K562 (cell line): ENCODE measurements at regions not wholly inside any gene's neighbourhood (a gene's known extent, or its start where the extent isn't known, plus 50 kb on each side); places are given as distances from the start of the nearest gene placed in this dataset.

Source experiments
- ATAC-seq: fragments of 200-7000 bp; cut with Tn5 transposase; 3 replicates; pipeline ENCODE4 v1.9.1; 2020; ENCODE audit warnings: moderate library complexity
- BruUV-seq: library from RNA; stranded (reverse); fragments of 400-500 nt; replicated peaks from 2 replicates; lab custom pipeline; 2021; lab: Mats Ljungman, UMichigan
- CTCF ChIA-PET: fragments of 300-600 bp; formaldehyde crosslinking; extraction: SDS; loops from one replicate; lab custom pipeline; 2021; ENCODE audit warnings: low intra/inter-chr PET ratio; lab: Yijun Ruan, JAX
- POLR2A ChIA-PET: fragments of 300-600, 350-650 bp; sonication (Branson Sonifier 250); formaldehyde crosslinking; extraction: SDS; loops from one replicate; lab custom pipeline; 2021; ENCODE audit warnings: antibody characterized with exemption, inconsistent platforms; lab: Yijun Ruan, JAX
- DNase-seq, 4 experiments: peaks; one replicate each; pipeline versions ENCODE4 v3.0.0 to v3.0.0-alpha.2; 2011 to 2018; ENCODE audit warnings: low spot score in 3 of 4, mixed read lengths in 3 of 4; ENCODE audit errors: extremely low read depth in 1 of 4
- FAIRE-seq: peaks from 2 replicates; lab custom pipeline; 2011; peaks lifted over from hg19 to GRCh38; lab: Jason Lieb, UNC
- H2AFZ ChIP-seq: 2 replicates; pipeline ENCODE4 v1.6.0; 2011; ENCODE audit warnings: low read depth, low read length, control low read depth, inconsistent platforms
- H3K27ac ChIP-seq: fragments of 200-600 bp; 3 replicates; pipeline ENCODE4 v1.8.0; 2011; ENCODE audit warnings: low read depth, mild to moderate bottlenecking, control low read depth, inconsistent platforms, low read length, moderate library complexity, mixed read lengths; ENCODE audit errors: extremely low read depth
- H3K27me3 ChIP-seq, 2 experiments: fragments of 300-600 bp in 1 of 2; 2 replicates in 1 of 2; 3 replicates in 1 of 2; pipeline versions ENCODE4 v1.6.0 to v1.8.0; 2011; ENCODE audit warnings: inconsistent platforms in 2 of 2, low read length in 2 of 2, mild to moderate bottlenecking in 1 of 2, mixed read lengths in 1 of 2, moderate library complexity in 1 of 2; ENCODE audit not compliant: control insufficient read depth in 2 of 2, insufficient read depth in 2 of 2
- H3K36me3 ChIP-seq: fragments of 300-600 bp; 3 replicates; pipeline ENCODE4 v1.8.0; 2011; ENCODE audit warnings: mild to moderate bottlenecking, low read length, inconsistent platforms; ENCODE audit not compliant: control insufficient read depth, insufficient read depth
- H3K4me1 ChIP-seq, 2 experiments: fragments of 200-600 bp in 1 of 2; replicated peaks in 1 of 2; 2 replicates in 1 of 2; 3 replicates in 1 of 2; pipeline versions ENCODE4 v1.5.1 to v1.8.0; 2011; ENCODE audit warnings: inconsistent platforms in 2 of 2, low read length in 2 of 2, mild to moderate bottlenecking in 1 of 2, mixed read lengths in 1 of 2, moderate library complexity in 1 of 2; ENCODE audit not compliant: control insufficient read depth in 2 of 2, insufficient read depth in 2 of 2
- H3K4me2 ChIP-seq: 2 replicates; pipeline ENCODE4 v1.6.1; 2011; ENCODE audit warnings: low read length, control low read depth, inconsistent platforms, mixed read lengths; ENCODE audit not compliant: insufficient read depth
- H3K4me3 ChIP-seq: fragments of 200-600 bp; sonication (generic), shearing (Covaris generic); 2 replicates; pipeline ENCODE4 v1.5.1; 2016; ENCODE audit warnings: control low read depth, inconsistent platforms
- H3K79me2 ChIP-seq: fragments of 200-600 bp; 3 replicates; pipeline ENCODE4 v1.8.0; 2011; ENCODE audit warnings: low read length, inconsistent platforms; ENCODE audit not compliant: control insufficient read depth, insufficient read depth
- H3K9ac ChIP-seq, 2 experiments: 2 replicates each; pipeline versions ENCODE4 v1.6.0 to v1.6.1; 2011; ENCODE audit warnings: low read depth in 2 of 2, low read length in 2 of 2, control low read depth in 1 of 2, inconsistent platforms in 1 of 2, mild to moderate bottlenecking in 1 of 2, mixed read lengths in 1 of 2; ENCODE audit not compliant: insufficient read depth in 1 of 2
- H3K9me1 ChIP-seq: one replicate; pipeline ENCODE4 v1.6.0; 2011; ENCODE audit warnings: inconsistent platforms, mild to moderate bottlenecking, low read length, moderate library complexity; ENCODE audit not compliant: control insufficient read depth, insufficient read depth
- H3K9me3 ChIP-seq: replicated peaks from 2 replicates; pipeline ENCODE4 v1.5.1; 2011; ENCODE audit warnings: low read depth, low read length, inconsistent platforms; ENCODE audit not compliant: control insufficient read depth, insufficient read depth
- H4K20me1 ChIP-seq: replicated peaks from 2 replicates; pipeline ENCODE4 v1.6.1; 2011; ENCODE audit warnings: low read length, inconsistent platforms, mixed read lengths; ENCODE audit not compliant: control insufficient read depth, insufficient read depth
- ATF2 ChIP-seq: sonication (generic); formaldehyde crosslinking; IDR thresholded peaks from 2 replicates; pipeline ENCODE4 v1.8.1; 2022; ENCODE audit warnings: missing genetic modification reagents
- HEY1 ChIP-seq: fragments of 250-450 bp; sonication (Bioruptor Pico); IDR thresholded peaks from 2 replicates; pipeline ENCODE4 v1.5.0; 2020; ENCODE audit warnings: mild to moderate bottlenecking, moderate library complexity, borderline replicate concordance
- WGBS: fragments of 100-300 bp; shearing (Covaris generic); methylation state at CpG from one replicate; pipeline ENCODE4 v1.1.6; 2016; ENCODE audit warnings: low coverage, mixed read lengths; ENCODE audit not compliant: insufficient coverage; ENCODE audit errors: missing lambda C conversion rate; 5-methylcytosine and 5-hydroxymethylcytosine counted together
- in situ Hi-C: fragments of 300-500 bp; cut with MboI; formaldehyde crosslinking; loops from 4 replicates; pipeline ENCODE4 v1.15.0; 2018; ENCODE audit warnings: inconsistent platforms, mixed read lengths
- intact Hi-C: fragments of 100-400 bp; cut with micrococcal nuclease; formaldehyde crosslinking; loops from 2 replicates; pipeline ENCODE4 v1.14.2; 2022

- Histone ChIP-seq H4K20me1 (no peaks in the 10 kb centered on the region), H3K27me3 (no peaks in the 10 kb centered on the region), H3K36me3 (no peaks in the 10 kb centered on the region), H3K27ac (no peak overlapping the region), H3K4me3 (no peak overlapping the region), H3K4me2 (no peak overlapping the region), H3K9me3 (no peaks in the 10 kb centered on the region), H3K4me1 (no peaks in the 10 kb centered on the region), H2AFZ (no peak overlapping the region), H3K9ac (no peak overlapping the region), H3K79me2 (no peaks in the 10 kb centered on the region), H3K9me1 (no peaks in the 10 kb centered on the region)
- in situ Hi-C loops: no loop called here
- ChIA-PET CTCF (no interaction called here), POLR2A (no interaction called here)
- no peak for TF ChIP-seq ATF2 (CRISPR knock-in tag)
- ATAC-seq: no peak
- no peak for FAIRE-seq
- no TSS peak for BruUV-seq
- WGBS: 0% methylated on average over 2 of the region's 2 CpGs
- intact Hi-C loops: no loop called here
- no peak for DNase-seq
These were observed 558.0 kb downstream of the GALR1 start for GRCh38 chr18:77807650-77808049.

- no peaks in the 10 kb centered on the region for H3K9me3 ChIP-seq
- no peak for FAIRE-seq
- no peaks in the 10 kb centered on the region for H3K79me2 ChIP-seq
- intact Hi-C loops (no loop called here), in situ Hi-C loops (no loop called here)
- no peaks in the 10 kb centered on the region for H3K27me3 ChIP-seq
- POLR2A ChIA-PET: no interaction called here
- H3K36me3 ChIP-seq: no peaks in the 10 kb centered on the region
- 0% methylated on average over 3 of the region's 5 CpGs for WGBS
- no peak for DNase-seq
- no peak overlapping the region for H3K9ac ChIP-seq
- H3K4me1 ChIP-seq: no peaks in the 10 kb centered on the region
- H3K4me3 ChIP-seq: no peak overlapping the region
- H3K4me2 ChIP-seq: no peak overlapping the region
- BruUV-seq: no TSS peak
- H4K20me1 ChIP-seq: no peaks in the 10 kb centered on the region
- no peak for ATAC-seq
- H2AFZ ChIP-seq: no peak overlapping the region
- CTCF ChIA-PET: no interaction called here
- H3K9me1 ChIP-seq: no peaks in the 10 kb centered on the region
- no peak for TF ChIP-seq HEY1 (CRISPR knock-in tag)
- TF ChIP-seq, all 486 proteins: peak for 0
- H3K27ac ChIP-seq: no peak overlapping the region
These were observed 561.9 kb downstream of the GALR1 start for GRCh38 chr18:77811503-77811902.
